Endodermal cell (in vitro differentiated cells): ENCODE measurements at regions not wholly inside any gene's neighbourhood (a gene's known extent, or its start where the extent isn't known, plus 50 kb on each side); places are given as distances from the start of the nearest gene placed in this dataset.

ENCODE experiments used
- DNase-seq: peaks from one replicate; pipeline ENCODE4 v3.0.0-alpha.2; 2017
- H3K27ac ChIP-seq: 2 replicates; pipeline ENCODE4 v1.5.1; 2013; ENCODE audit warnings: mild to moderate bottlenecking, low read depth, low read length, moderate library complexity
- H3K27me3 ChIP-seq: 2 replicates; pipeline ENCODE4 v1.6.1; 2013; ENCODE audit warnings: mild to moderate bottlenecking, low read length, moderate library complexity; ENCODE audit not compliant: insufficient read depth, control insufficient read depth, poor library complexity, severe bottlenecking
- H3K36me3 ChIP-seq: 2 replicates; pipeline ENCODE4 v1.7.0; 2013; ENCODE audit warnings: mild to moderate bottlenecking, low read length, moderate library complexity; ENCODE audit not compliant: control insufficient read depth, insufficient read depth
- H3K4me1 ChIP-seq: one replicate; pipeline ENCODE4 v1.7.0; 2013; ENCODE audit warnings: low read length; ENCODE audit not compliant: control insufficient read depth, insufficient read depth
- H3K4me3 ChIP-seq: 2 replicates; pipeline ENCODE4 v1.5.1; 2013; ENCODE audit warnings: mild to moderate bottlenecking, low read length, moderate library complexity
- H3K9ac ChIP-seq: 2 replicates; pipeline ENCODE4 v1.6.1; 2013; ENCODE audit warnings: mild to moderate bottlenecking, low read length, moderate library complexity; ENCODE audit not compliant: poor library complexity, severe bottlenecking; ENCODE audit errors: extremely low read depth
- H3K9me3 ChIP-seq: 2 replicates; pipeline ENCODE4 v1.6.1; 2013; ENCODE audit warnings: mild to moderate bottlenecking, low read length, moderate library complexity; ENCODE audit not compliant: control insufficient read depth
- H3K27ac Mint-ChIP-seq: 2 replicates; pipeline ENCODE4 v1.8.0; 2020; ENCODE audit warnings: mixed read lengths
- H3K27me3 Mint-ChIP-seq: 2 replicates; pipeline ENCODE4 v1.8.0; 2021; ENCODE audit warnings: mild to moderate bottlenecking, mixed read lengths; ENCODE audit not compliant: insufficient read depth
- H3K36me3 Mint-ChIP-seq: 2 replicates; pipeline ENCODE4 v1.8.0; 2020; ENCODE audit warnings: low read depth, mixed read lengths
- H3K4me1 Mint-ChIP-seq: 2 replicates; pipeline ENCODE4 v1.8.0; 2020; ENCODE audit warnings: mixed read lengths
- H3K4me3 Mint-ChIP-seq: 2 replicates; pipeline ENCODE4 v1.8.0; 2020; ENCODE audit warnings: mild to moderate bottlenecking, moderate library complexity, mixed read lengths
- H3K9me3 Mint-ChIP-seq: 2 replicates; pipeline ENCODE4 v1.8.0; 2020; ENCODE audit warnings: mild to moderate bottlenecking, mixed read lengths
- CTCF ChIP-seq: fragments of 200-600 bp; sonication (generic); conservative IDR thresholded peaks from 2 replicates; pipeline ENCODE4 v1.5.0; 2021; ENCODE audit warnings: antibody characterized with exemption, mild to moderate bottlenecking
- WGBS, 2 experiments: methylation state at CpG; one replicate each; pipeline versions ENCODE4 v1.1.5 to v1.1.7; 2013; ENCODE audit warnings: missing lambda C conversion rate in 2 of 2, mixed read lengths in 1 of 2; ENCODE audit not compliant: insufficient coverage in 1 of 2, insufficient read length in 1 of 2; 5-methylcytosine and 5-hydroxymethylcytosine counted together

- Histone ChIP-seq H3K9me3 (peaks cover 13% of the 10 kb centered on the region), H3K4me3 (no peak overlapping the region), H3K27me3 (no peaks in the 10 kb centered on the region), H3K4me1 (no peaks in the 10 kb centered on the region), H3K9ac (no peak overlapping the region), H3K27ac (no peak overlapping the region), H3K36me3 (no peaks in the 10 kb centered on the region)
- no peak for DNase-seq
- Mint-ChIP-seq H3K27ac (no peak overlapping the region), H3K9me3 (peaks cover 11% of the 10 kb centered on the region), H3K36me3 (peaks cover 2% of the 10 kb centered on the region), H3K4me3 (no peak overlapping the region), H3K27me3 (peaks cover 5% of the 10 kb centered on the region), H3K4me1 (peaks cover 12% of the 10 kb centered on the region)
- WGBS, 2 experiments, result 41% methylated on average over 2 of the region's 2 CpGs; no CpG with 5 or more reads in 1 of the 2 experiments
- TF ChIP-seq CTCF, result no peak
These were observed 98.1 kb upstream of the NECTIN1 start for GRCh38 chr11:119827113-119827512.

- H3K9me3 ChIP-seq, result peaks cover 13% of the 10 kb centered on the region
- Mint-ChIP-seq H3K9me3 (peaks cover 11% of the 10 kb centered on the region), H3K4me1 (peaks cover 11% of the 10 kb centered on the region), H3K27me3 (peaks cover 3% of the 10 kb centered on the region), H3K27ac (no peak overlapping the region), H3K4me3 (no peak overlapping the region), H3K36me3 (peaks cover 2% of the 10 kb centered on the region)
- 68 to 83% methylated on average over 4 to 15 of the region's 15 CpGs for WGBS, 2 experiments
- no peaks in the 10 kb centered on the region for H3K36me3 ChIP-seq
- H3K9ac ChIP-seq, result no peak overlapping the region
- H3K4me1 ChIP-seq, result no peaks in the 10 kb centered on the region
- no peak for TF ChIP-seq CTCF
- no peak for DNase-seq
- H3K4me3 ChIP-seq, result no peak overlapping the region
- no peaks in the 10 kb centered on the region for H3K27me3 ChIP-seq
- H3K27ac ChIP-seq, result no peak overlapping the region
These were observed 94.1 kb upstream of the NECTIN1 start for GRCh38 chr11:119823077-119823476.

GRCh38 chr11:119816660-119817059, 87.7 kb upstream of the NECTIN1 start:
- Histone ChIP-seq H3K27me3 (peaks cover 13% of the 10 kb centered on the region), H3K36me3 (no peaks in the 10 kb centered on the region), H3K4me1 (no peaks in the 10 kb centered on the region), H3K9me3 (peaks cover 6% of the 10 kb centered on the region), H3K27ac (no peak overlapping the region), H3K9ac (no peak overlapping the region), H3K4me3 (no peak overlapping the region)
- H3K4me3 Mint-ChIP-seq, result no peak overlapping the region
- H3K4me1 Mint-ChIP-seq, result peaks cover 20% of the 10 kb centered on the region
- WGBS, 2 experiments, result 0 to 46% methylated on average over 1 to 2 of the region's 2 CpGs
- no peak overlapping the region for H3K27ac Mint-ChIP-seq
- no peaks in the 10 kb centered on the region for H3K36me3 Mint-ChIP-seq
- no peak for DNase-seq
- peaks cover 9% of the 10 kb centered on the region for H3K9me3 Mint-ChIP-seq
- TF ChIP-seq CTCF, result no peak
- H3K27me3 Mint-ChIP-seq, result peaks cover 4% of the 10 kb centered on the region
